HG02840 (cell line): ENCODE measurements at regions not wholly inside any gene's neighbourhood (a gene's known extent, or its start where the extent isn't known, plus 50 kb on each side); places are given as distances from the start of the nearest gene placed in this dataset.
"Not testable (repeated sequence)": the region's sequence is repeated elsewhere in the genome, so short reads cannot be mapped to it uniquely, and the experiment has no call there.

Source experiments
- ATAC-seq: cut with Tn5 transposase; IDR thresholded peaks from one replicate; pipeline ENCODE4 v1.9.1; 2021; ENCODE audit warnings: mild to moderate bottlenecking, moderate library complexity, moderate number of reproducible peaks; ENCODE audit not compliant: unreplicated experiment, low FRiP score

DNA sequence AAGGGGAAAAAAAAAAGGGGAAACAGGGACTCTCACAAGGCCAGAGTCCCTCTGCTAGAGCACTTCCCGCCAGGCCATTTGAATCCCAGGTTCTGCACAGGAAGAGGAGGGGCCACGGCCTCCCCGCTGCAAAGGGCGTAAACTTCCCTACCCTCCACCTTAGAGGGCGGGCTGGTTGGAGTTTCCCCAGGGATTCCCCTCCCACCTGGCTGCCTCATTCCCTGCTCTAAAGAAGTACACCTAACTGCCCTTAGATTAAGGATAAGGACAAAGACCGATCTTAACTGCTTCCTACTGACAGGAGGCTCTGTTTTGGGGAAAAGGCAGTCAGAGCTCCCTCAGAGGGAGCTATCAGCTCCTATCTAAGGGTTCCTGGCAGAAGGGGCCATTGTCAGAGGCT, 102.0 kb upstream of the ARMC3 start:
- ATAC-seq = no peak

GRCh38 chr10:22824984-22825383, 102.9 kb upstream of the ARMC3 start:
- no peak for ATAC-seq

- ATAC-seq = no peak
These were observed 103.3 kb upstream of the ARMC3 start for GRCh38 chr10:22824520-22824919.

DNA sequence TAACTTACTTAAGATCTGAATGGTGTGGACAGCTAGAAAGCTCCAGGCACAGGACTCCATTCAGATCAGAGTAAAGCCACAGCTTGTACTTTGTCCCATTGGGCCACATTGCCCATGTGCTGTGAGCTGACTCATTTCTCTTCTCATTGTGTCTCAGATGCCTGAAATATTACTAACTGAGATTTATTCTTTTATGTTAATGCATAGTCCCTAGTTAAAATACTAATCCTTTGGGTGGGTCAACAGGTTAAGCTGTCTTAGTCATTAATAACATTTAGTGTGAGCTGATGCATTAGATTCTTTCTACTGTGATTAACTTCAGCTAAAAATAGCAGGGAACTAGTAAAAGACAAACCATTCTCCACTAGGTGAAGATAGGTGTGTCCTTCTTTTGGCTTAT, 104.7 kb upstream of the ARMC3 start:
- no peak for ATAC-seq

GRCh38 chr10:22821921-22822320, 105.9 kb upstream of the ARMC3 start:
- ATAC-seq = not testable (repeated sequence)

- no peak for ATAC-seq
These were observed 106.4 kb upstream of the ARMC3 start for GRCh38 chr10:22821501-22821900.

- no peak for ATAC-seq
These were observed 101.9 kb upstream of the PIP4K2A start for GRCh38 chr10:22816298-22816653.

GRCh38 chr10:22810643-22811465, 96.5 kb upstream of the PIP4K2A start:
- no peak for ATAC-seq

DNA sequence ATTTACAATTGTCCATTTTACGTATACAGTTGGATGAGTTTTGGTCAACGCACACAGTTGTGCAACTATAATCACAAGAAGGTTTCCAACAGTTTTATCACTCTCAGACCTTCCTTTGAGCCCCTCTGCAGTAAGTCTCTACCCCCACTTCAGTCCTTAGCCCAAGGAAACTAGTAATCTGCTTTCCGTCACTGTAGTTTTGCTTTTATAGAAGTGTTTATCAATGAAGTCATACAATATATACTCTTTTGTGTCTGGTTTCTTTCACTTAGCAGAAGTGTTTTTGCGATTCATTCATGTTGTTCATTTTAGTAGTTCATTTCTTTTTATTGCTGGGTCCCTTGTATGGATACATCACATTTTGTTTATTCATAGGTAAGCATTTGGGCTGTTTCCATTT, 92.9 kb upstream of the PIP4K2A start:
- no peak for ATAC-seq

- no peak for ATAC-seq
These were observed 90.9 kb upstream of the PIP4K2A start for GRCh38 chr10:22805304-22805703.

GRCh38 chr10:22803261-22803885, 89.0 kb upstream of the PIP4K2A start:
- no peak for ATAC-seq

DNA sequence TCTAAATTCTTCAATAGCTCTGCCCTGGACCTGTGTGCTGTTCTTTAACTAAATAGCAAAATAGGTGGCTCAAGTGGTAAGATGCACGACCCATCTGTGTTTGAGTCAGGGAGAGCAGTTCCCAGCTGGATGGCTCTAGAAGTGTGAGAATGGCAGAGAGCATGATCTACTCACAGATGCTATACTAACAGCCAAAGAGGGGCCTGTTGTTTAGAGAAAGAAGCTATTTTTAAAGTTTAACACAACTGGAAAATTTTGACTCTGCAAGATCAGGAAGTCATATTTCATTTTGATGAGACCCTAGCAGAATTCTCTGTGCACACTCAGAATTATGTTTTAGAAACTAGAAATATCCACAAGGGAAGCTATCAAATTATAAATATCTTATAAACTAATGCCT, 87.4 kb upstream of the PIP4K2A start:
- no peak for ATAC-seq

DNA sequence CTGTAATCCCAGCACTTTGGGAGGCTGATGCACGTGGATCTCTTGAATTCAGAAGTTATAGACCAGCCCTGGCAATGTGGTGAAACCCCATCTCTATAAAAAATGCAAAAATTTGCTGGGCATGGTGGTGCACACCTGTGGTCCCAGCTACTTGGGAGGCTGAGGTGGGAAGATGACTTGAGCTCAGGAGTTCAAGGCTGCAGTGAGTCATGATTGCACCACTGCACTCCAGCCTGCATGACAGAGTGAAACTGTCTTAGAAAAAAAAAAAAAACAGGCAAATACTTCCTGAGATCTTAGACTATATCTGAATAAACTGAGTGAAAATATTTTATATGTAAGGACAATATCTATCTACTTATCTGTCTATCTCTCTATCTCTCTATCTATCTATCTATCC, 83.4 kb upstream of the PIP4K2A start:
- not testable (repeated sequence) for ATAC-seq

GRCh38 chr10:22795546-22795945, 81.2 kb upstream of the PIP4K2A start:
- no peak for ATAC-seq

DNA sequence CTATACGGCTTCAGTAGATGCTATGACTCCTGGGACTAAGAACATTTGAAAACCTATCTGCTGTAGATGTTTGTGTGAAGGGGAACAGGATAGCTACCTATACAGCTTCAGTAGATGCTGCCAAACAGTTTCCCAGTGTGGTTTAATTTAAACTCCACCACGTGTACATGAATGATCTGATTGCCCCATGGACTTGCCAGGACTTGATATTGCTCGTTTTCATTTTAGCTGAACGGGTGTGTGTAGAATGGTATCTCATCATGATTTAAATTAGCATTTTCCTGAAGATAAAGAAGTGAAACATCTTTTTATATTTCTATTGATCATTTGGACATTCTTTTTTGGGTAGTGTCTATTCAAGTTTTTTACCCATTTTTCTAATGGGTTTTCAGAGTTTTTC, 77.8 kb upstream of the PIP4K2A start:
- no peak for ATAC-seq

DNA sequence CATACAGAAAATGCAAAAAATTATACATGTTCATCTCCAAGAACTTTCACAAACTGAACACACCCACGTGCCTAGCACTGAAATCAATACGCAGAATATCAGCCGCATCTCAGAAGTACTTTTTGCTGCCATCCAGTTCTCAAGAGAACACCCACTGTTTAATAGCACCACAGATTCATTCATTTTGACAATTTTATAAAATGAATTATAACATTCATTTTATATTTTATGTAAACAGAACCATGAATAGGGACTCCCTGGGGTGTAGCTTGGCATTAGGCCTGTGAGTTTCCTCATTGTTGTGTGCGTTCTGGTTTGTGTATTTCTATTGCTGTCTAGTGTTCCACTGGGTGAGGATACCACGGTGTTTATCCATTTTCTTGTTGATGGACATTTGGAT, 77.3 kb upstream of the PIP4K2A start:
- no peak for ATAC-seq

DNA sequence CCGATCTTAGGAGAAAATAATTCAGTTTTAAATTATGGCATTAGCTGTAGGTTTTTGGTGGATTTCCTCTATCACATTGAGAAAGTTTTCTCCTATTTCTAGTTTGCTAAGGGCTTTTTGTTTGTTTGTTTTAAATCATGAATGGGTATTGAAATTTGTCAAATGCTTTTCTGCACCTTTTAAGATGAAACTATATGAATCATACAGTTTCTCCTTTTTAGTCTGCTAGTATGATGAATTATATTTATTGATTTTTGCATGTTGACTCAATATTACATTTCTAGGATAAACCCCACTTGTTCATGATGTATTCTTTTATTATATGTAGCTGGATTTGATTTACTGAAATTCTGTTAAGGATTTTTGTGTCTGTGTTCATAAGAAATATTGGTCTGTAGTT, 70.3 kb upstream of the PIP4K2A start:
- no peak for ATAC-seq

DNA sequence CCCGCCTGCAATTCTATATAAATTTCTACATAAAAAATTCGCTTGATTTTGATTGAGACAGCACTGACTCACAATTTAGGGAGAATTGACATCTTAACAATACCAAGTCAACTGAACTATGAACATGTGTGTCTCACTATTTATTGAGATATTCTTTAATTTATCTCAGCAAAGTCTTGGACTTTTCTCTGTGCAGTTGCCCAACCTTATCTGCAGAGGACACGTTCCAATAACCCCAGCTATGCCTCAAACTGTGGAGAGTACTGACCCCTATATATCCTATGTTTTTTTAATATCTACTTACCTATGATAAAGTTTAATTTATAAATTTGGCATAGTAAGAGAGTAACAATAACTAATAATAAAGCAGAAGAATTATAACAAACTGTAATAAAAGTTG, 69.4 kb upstream of the PIP4K2A start:
- ATAC-seq = no peak

DNA sequence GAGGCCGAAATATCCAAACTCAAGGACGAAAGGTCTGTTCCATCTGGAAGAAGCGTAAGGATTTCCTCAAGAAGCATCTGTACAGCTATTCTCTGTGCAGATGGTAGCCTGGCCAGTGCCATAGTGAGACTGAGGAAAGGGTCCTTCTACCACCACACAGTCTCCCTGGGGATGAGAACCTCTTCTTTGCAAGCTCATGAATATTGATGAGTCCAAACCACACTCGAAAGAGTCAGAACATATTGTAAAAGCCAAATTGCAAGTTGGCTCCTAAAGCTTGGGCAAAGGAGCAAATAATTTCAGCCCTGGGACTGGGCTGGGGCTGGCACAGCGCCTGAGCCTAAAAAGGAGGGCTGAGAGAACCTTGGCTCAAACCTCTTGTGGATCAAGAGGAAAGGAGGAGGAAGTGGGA, 66.1 kb upstream of the PIP4K2A start:
- no peak for ATAC-seq

- ATAC-seq = no peak
These were observed 65.1 kb upstream of the PIP4K2A start for GRCh38 chr10:22779331-22780019.

GRCh38 chr10:22774102-22774501, 59.7 kb upstream of the PIP4K2A start:
- no peak for ATAC-seq

- not testable (repeated sequence) for ATAC-seq
These were observed 57.3 kb upstream of the PIP4K2A start for GRCh38 chr10:22771631-22772030.
